ENCODE measurements at regions not wholly inside any gene's neighbourhood (a gene's known extent, or its start where the extent isn't known, plus 50 kb on each side); places are given as distances from the start of the nearest gene placed in this dataset.

DNA sequence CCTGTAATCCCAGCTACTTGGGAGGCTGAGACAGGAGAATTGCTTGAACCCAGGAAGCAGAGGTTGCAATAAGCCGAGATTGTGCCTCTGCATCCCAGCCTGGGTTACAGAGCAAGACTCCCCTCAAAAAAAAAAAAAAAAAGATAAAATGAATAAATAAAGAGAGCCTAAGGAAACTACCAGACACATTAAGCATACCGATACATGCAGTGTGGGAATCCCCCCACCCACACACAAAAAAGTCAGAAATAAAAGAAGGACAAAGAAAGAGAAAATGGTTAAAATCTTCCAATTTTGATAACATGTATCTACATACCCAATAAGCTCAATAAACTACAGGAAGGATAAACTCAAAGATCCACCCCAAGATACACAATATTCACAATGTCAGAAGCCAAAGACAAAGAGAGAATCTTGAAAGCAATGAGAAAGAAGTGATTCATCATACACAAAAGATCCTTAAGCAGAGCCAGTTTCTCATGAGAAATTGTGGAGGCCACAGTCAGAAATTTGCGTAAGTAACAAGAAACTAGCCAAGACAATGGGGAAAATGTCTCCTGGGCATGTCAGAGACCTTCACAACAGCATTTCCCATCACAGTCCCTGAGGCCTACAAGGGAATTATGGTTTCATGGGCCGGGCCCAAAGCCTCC, 1197.0 kb downstream of the AMY1C start:
- DNase-seq (ENCODE audit: low spot score in 2 of 2), result no peak
- TF ChIP-seq, protein P1, sequence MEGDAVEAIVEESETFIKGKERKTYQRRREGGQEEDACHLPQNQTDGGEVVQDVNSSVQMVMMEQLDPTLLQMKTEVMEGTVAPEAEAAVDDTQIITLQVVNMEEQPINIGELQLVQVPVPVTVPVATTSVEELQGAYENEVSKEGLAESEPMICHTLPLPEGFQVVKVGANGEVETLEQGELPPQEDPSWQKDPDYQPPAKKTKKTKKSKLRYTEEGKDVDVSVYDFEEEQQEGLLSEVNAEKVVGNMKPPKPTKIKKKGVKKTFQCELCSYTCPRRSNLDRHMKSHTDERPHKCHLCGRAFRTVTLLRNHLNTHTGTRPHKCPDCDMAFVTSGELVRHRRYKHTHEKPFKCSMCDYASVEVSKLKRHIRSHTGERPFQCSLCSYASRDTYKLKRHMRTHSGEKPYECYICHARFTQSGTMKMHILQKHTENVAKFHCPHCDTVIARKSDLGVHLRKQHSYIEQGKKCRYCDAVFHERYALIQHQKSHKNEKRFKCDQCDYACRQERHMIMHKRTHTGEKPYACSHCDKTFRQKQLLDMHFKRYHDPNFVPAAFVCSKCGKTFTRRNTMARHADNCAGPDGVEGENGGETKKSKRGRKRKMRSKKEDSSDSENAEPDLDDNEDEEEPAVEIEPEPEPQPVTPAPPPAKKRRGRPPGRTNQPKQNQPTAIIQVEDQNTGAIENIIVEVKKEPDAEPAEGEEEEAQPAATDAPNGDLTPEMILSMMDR (IDR thresholded peaks at IDR 0.05), result no peak
- no peaks in the 10 kb centered on the region for H3K27me3 ChIP-seq

DNA sequence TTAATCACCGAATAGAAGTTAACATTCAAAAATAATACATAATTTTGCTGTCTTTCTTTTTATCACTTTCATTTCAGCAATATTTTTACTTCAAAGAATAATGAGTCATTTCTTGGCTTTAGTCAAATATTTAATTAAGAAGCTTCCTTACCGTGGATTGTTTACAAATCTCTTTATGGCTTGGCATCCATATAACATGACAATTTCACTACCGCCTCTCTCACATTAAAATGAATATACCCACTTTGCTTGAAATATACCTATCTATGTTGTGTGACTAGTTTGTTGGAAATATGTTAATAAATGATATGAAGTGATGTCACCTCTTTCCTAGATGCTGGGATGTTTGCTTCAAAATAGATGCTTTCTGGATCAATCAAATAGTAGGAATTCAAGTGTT, 1203.9 kb downstream of the AMY1C start:
- DNase-seq (ENCODE audit: low spot score in 2 of 2), result no peak
- no peak overlapping the region for H3K4me3 ChIP-seq
- H3K4me1 ChIP-seq, result no peaks in the 10 kb centered on the region
- H3K27me3 ChIP-seq, result no peaks in the 10 kb centered on the region
- no peaks in the 10 kb centered on the region for H3K36me3 ChIP-seq
- H3K9me3 ChIP-seq, result no peaks in the 10 kb centered on the region
- intact Hi-C loops (cut with DNase I), result no loop called here
- TF ChIP-seq, protein P1 (IDR thresholded peaks at IDR 0.05), result no peak
- H3K27ac ChIP-seq, result no peak overlapping the region

More for the DNA sequence above, 1197.0 kb downstream of the AMY1C start:
- H3K4me1 ChIP-seq, result no peaks in the 10 kb centered on the region
- H3K4me3 ChIP-seq, result no peak overlapping the region
- H3K27ac ChIP-seq, result no peak overlapping the region
- intact Hi-C loops (cut with DNase I), result no loop called here
- H3K36me3 ChIP-seq, result no peaks in the 10 kb centered on the region
- H3K9me3 ChIP-seq, result no peaks in the 10 kb centered on the region

DNA sequence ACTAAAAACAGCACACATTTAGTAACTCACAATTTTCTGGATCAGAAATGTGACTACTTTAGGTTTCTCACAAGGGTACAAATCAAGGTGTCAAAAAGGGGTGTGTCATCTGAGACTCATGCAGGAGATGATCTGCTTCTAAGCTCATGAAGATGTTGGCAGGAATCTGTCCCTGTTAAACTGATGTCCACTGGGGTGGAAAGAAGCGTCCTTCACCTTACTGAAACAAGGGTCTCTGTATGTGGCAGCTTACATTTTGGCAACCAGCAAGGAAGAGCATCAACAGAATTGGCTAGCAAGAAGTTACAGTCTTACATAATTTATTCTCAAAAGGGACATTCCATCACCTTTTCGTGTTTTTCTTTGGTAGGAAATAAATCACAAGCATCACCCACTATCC, 1223.8 kb downstream of the AMY1C start:
- H3K27me3 ChIP-seq, result no peaks in the 10 kb centered on the region
- H3K36me3 ChIP-seq, result no peaks in the 10 kb centered on the region
- H3K9me3 ChIP-seq, result no peaks in the 10 kb centered on the region
- TF ChIP-seq, protein P1 (IDR thresholded peaks at IDR 0.05), result no peak
- no peaks in the 10 kb centered on the region for H3K4me1 ChIP-seq
- DNase-seq (ENCODE audit: low spot score in 2 of 2), result no peak
- intact Hi-C loops (cut with DNase I), result no loop called here
- no peak overlapping the region for H3K4me3 ChIP-seq
- no peak overlapping the region for H3K27ac ChIP-seq

DNA sequence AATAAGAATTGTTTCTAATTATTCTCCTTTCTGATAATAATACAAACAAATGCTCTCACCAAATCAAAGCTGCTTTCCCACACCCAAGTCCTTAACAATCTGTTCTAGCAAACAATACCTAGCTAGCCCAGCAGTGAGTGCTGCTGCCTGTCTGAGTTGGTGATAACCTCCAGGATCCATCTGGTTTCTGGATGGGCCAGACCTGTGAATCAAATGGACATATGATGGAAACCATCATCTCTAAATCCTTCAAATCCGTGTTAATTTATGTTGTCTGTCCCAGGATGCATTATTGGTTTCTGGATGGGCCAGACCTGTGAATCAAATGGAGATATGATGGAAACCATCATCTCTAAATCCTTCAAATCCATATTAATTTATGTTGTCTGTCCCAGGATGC, 1230.0 kb downstream of the AMY1C start:
- no peak for DNase-seq (ENCODE audit: low spot score in 2 of 2)
- H3K9me3 ChIP-seq, result no peaks in the 10 kb centered on the region
- intact Hi-C loops (cut with DNase I), result no loop called here
- no peak overlapping the region for H3K4me3 ChIP-seq
- H3K36me3 ChIP-seq, result no peaks in the 10 kb centered on the region
- TF ChIP-seq, protein P1 (IDR thresholded peaks at IDR 0.05), result no peak
- H3K27ac ChIP-seq, result no peak overlapping the region
- no peaks in the 10 kb centered on the region for H3K27me3 ChIP-seq
- no peaks in the 10 kb centered on the region for H3K4me1 ChIP-seq

DNA sequence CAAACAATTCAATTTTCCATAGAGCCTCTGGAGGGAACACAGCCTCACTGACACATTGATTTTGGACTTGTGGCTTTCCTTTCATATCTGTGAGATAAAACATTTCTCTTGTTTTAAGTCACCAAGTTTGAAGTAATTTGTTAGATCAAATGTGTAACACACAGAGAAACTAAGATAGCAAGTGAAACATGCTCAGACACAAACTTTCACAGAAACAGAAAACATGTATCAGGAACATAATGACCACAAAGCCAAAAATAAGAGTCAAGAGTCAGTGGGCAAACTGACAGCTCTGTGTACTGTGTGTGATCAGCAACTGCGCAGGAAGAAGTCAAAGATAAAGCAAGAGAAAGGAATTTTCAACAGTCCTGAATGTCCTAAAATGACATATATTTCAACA, 1237.5 kb downstream of the AMY1C start:
- TF ChIP-seq, protein P1 (IDR thresholded peaks at IDR 0.05), result no peak
- H3K27me3 ChIP-seq, result no peaks in the 10 kb centered on the region

GRCh38 chr1:104989012-104989411, 1239.3 kb downstream of the AMY1C start:
- Histone ChIP-seq H3K9me3 (peaks cover 3 to 7% of the 10 kb centered on the region in 2 donors), H3K27me3 (no peaks in the 10 kb centered on the region), H3K36me3 (no peaks in the 10 kb centered on the region), H3K27ac (no peak overlapping the region), H3K4me1 (no peaks in the 10 kb centered on the region), H3K4me3 (no peak overlapping the region)
- DNase-seq (ENCODE audit: low spot score in 2 of 2), result no peak
- intact Hi-C loops (cut with DNase I), result no loop called here
- TF ChIP-seq, protein P1 (IDR thresholded peaks at IDR 0.05), result no peak

More for the DNA sequence above, 1237.5 kb downstream of the AMY1C start:
- DNase-seq (ENCODE audit: low spot score in 2 of 2), result no peak
- Histone ChIP-seq H3K9me3 (peaks cover 3 to 7% of the 10 kb centered on the region in 2 donors), H3K4me1 (no peaks in the 10 kb centered on the region), H3K4me3 (no peak overlapping the region), H3K27ac (no peak overlapping the region), H3K36me3 (no peaks in the 10 kb centered on the region)
- intact Hi-C loops (cut with DNase I), result no loop called here
